ENCODE measurements at regions not wholly inside any gene's neighbourhood (a gene's known extent, or its start where the extent isn't known, plus 50 kb on each side); places are given as distances from the start of the nearest gene placed in this dataset.
A peak's percentile ranks its signal among the peaks of the same experiment; 100 is the strongest.

- Histone ChIP-seq H3K36me3 (ENCODE audit: control insufficient read depth in 1 of 2, insufficient read depth in 2 of 2, low read length in 1 of 2) (no peaks in the 10 kb centered on the region), H3K4me1 (ENCODE audit: control insufficient read depth in 1 of 2, insufficient read depth in 2 of 2, low read length in 2 of 2) (no peaks in the 10 kb centered on the region), H3K27me3 (ENCODE audit: control insufficient read depth in 1 of 2, insufficient read depth in 2 of 2, low read length in 1 of 2) (no peaks in the 10 kb centered on the region), H3K4me3 (ENCODE audit: low read length in 2 of 2) (no peak overlapping the region), H3K27ac (ENCODE audit: low read depth in 1 of 2, low read length in 2 of 2) (no peak overlapping the region), H3K9me3 (ENCODE audit: control insufficient read depth, low read length) (no peaks in the 10 kb centered on the region)
- no peak for ATAC-seq (ENCODE audit: low FRiP score)
- 58 to 67% methylated on average over 8 of the region's 8 CpGs for WGBS, 2 donors
- intact Hi-C loops (cut with DNase I), result no loop called here
- no peak for DNase-seq
These were observed 532.2 kb downstream of the CDH26 start for GRCh38 chr20:60490217-60491050.

GRCh38 chr20:60491051-60491581 lies 532.9 kb downstream of the CDH26 start:
- H3K27me3 ChIP-seq (ENCODE audit: control insufficient read depth in 1 of 2, insufficient read depth in 2 of 2, low read length in 1 of 2), result no peaks in the 10 kb centered on the region
- DNase-seq (no peak), ATAC-seq (ENCODE audit: low FRiP score) (peak; percentile 52)
- H3K4me3 ChIP-seq (ENCODE audit: low read length in 2 of 2), result no peak overlapping the region
- H3K4me1 ChIP-seq (ENCODE audit: control insufficient read depth in 1 of 2, insufficient read depth in 2 of 2, low read length in 2 of 2), result no peaks in the 10 kb centered on the region
- intact Hi-C loops (cut with DNase I), result no loop called here
- no peak overlapping the region for H3K27ac ChIP-seq (ENCODE audit: low read depth in 1 of 2, low read length in 2 of 2)
- H3K36me3 ChIP-seq (ENCODE audit: control insufficient read depth in 1 of 2, insufficient read depth in 2 of 2, low read length in 1 of 2), result no peaks in the 10 kb centered on the region
- no peaks in the 10 kb centered on the region for H3K9me3 ChIP-seq (ENCODE audit: control insufficient read depth, low read length)
- 21 to 23% methylated on average over 5 of the region's 5 CpGs for WGBS, 2 donors

GRCh38 chr20:60494476-60494875 lies 536.3 kb downstream of the CDH26 start:
- ATAC-seq (ENCODE audit: low FRiP score) (no peak), DNase-seq (no peak)
- no peaks in the 10 kb centered on the region for H3K36me3 ChIP-seq (ENCODE audit: control insufficient read depth in 1 of 2, insufficient read depth in 2 of 2, low read length in 1 of 2)
- no peak overlapping the region for H3K27ac ChIP-seq (ENCODE audit: low read depth in 1 of 2, low read length in 2 of 2)
- H3K4me3 ChIP-seq (ENCODE audit: low read length in 2 of 2), result no peak overlapping the region
- H3K27me3 ChIP-seq (ENCODE audit: control insufficient read depth in 1 of 2, insufficient read depth in 2 of 2, low read length in 1 of 2), result no peaks in the 10 kb centered on the region
- H3K4me1 ChIP-seq (ENCODE audit: control insufficient read depth in 1 of 2, insufficient read depth in 2 of 2, low read length in 2 of 2), result no peaks in the 10 kb centered on the region
- WGBS, 2 donors, result 86 to 89% methylated on average over 3 of the region's 3 CpGs
- H3K9me3 ChIP-seq (ENCODE audit: control insufficient read depth, low read length), result no peaks in the 10 kb centered on the region
- intact Hi-C loops (cut with DNase I), result no loop called here

- no peaks in the 10 kb centered on the region for H3K9me3 ChIP-seq (ENCODE audit: control insufficient read depth, low read length)
- intact Hi-C loops (cut with DNase I), result no loop called here
- no peak overlapping the region for H3K4me3 ChIP-seq (ENCODE audit: low read length in 2 of 2)
- H3K27me3 ChIP-seq (ENCODE audit: control insufficient read depth in 1 of 2, insufficient read depth in 2 of 2, low read length in 1 of 2), result no peaks in the 10 kb centered on the region
- no peaks in the 10 kb centered on the region for H3K4me1 ChIP-seq (ENCODE audit: control insufficient read depth in 1 of 2, insufficient read depth in 2 of 2, low read length in 2 of 2)
- no peaks in the 10 kb centered on the region for H3K36me3 ChIP-seq (ENCODE audit: control insufficient read depth in 1 of 2, insufficient read depth in 2 of 2, low read length in 1 of 2)
- DNase-seq (no peak), ATAC-seq (ENCODE audit: low FRiP score) (no peak)
- no peak overlapping the region for H3K27ac ChIP-seq (ENCODE audit: low read depth in 1 of 2, low read length in 2 of 2)
- 58 to 78% methylated on average over 4 of the region's 4 CpGs for WGBS, 2 donors
These were observed 539.2 kb downstream of the CDH26 start for GRCh38 chr20:60497298-60498035.

GRCh38 chr20:60500038-60500701 lies 541.9 kb downstream of the CDH26 start:
- DNase-seq (no peak), ATAC-seq (ENCODE audit: low FRiP score) (no peak)
- Histone ChIP-seq H3K36me3 (ENCODE audit: control insufficient read depth in 1 of 2, insufficient read depth in 2 of 2, low read length in 1 of 2) (no peaks in the 10 kb centered on the region), H3K4me1 (ENCODE audit: control insufficient read depth in 1 of 2, insufficient read depth in 2 of 2, low read length in 2 of 2) (no peaks in the 10 kb centered on the region), H3K4me3 (ENCODE audit: low read length in 2 of 2) (no peak overlapping the region), H3K27me3 (ENCODE audit: control insufficient read depth in 1 of 2, insufficient read depth in 2 of 2, low read length in 1 of 2) (no peaks in the 10 kb centered on the region), H3K27ac (ENCODE audit: low read depth in 1 of 2, low read length in 2 of 2) (no peak overlapping the region), H3K9me3 (ENCODE audit: control insufficient read depth, low read length) (no peaks in the 10 kb centered on the region)
- intact Hi-C loops (cut with DNase I), result no loop called here
- WGBS, 2 donors, result 81 to 87% methylated on average over 4 of the region's 4 CpGs

- WGBS, 2 donors, result 90 to 93% methylated on average over 2 of the region's 2 CpGs
- intact Hi-C loops (cut with DNase I), result no loop called here
- peaks cover under 1% of the 10 kb centered on the region for H3K9me3 ChIP-seq (ENCODE audit: control insufficient read depth, low read length)
- no peak overlapping the region for H3K27ac ChIP-seq (ENCODE audit: low read depth in 1 of 2, low read length in 2 of 2)
- H3K4me3 ChIP-seq (ENCODE audit: low read length in 2 of 2), result no peak overlapping the region
- no peak for DNase-seq
- no peaks in the 10 kb centered on the region for H3K4me1 ChIP-seq (ENCODE audit: control insufficient read depth in 1 of 2, insufficient read depth in 2 of 2, low read length in 2 of 2)
- ATAC-seq (ENCODE audit: low FRiP score), result no peak
- no peaks in the 10 kb centered on the region for H3K36me3 ChIP-seq (ENCODE audit: control insufficient read depth in 1 of 2, insufficient read depth in 2 of 2, low read length in 1 of 2)
- H3K27me3 ChIP-seq (ENCODE audit: control insufficient read depth in 1 of 2, insufficient read depth in 2 of 2, low read length in 1 of 2), result no peaks in the 10 kb centered on the region
These were observed 542.8 kb downstream of the CDH26 start for GRCh38 chr20:60501048-60501447.

- Histone ChIP-seq H3K9me3 (ENCODE audit: control insufficient read depth, low read length) (peaks cover 2% of the 10 kb centered on the region), H3K27me3 (ENCODE audit: control insufficient read depth in 1 of 2, insufficient read depth in 2 of 2, low read length in 1 of 2) (no peaks in the 10 kb centered on the region), H3K36me3 (ENCODE audit: control insufficient read depth in 1 of 2, insufficient read depth in 2 of 2, low read length in 1 of 2) (no peaks in the 10 kb centered on the region), H3K27ac (ENCODE audit: low read depth in 1 of 2, low read length in 2 of 2) (no peak overlapping the region), H3K4me3 (ENCODE audit: low read length in 2 of 2) (no peak overlapping the region), H3K4me1 (ENCODE audit: control insufficient read depth in 1 of 2, insufficient read depth in 2 of 2, low read length in 2 of 2) (no peaks in the 10 kb centered on the region)
- intact Hi-C loops (cut with DNase I), result no loop called here
- 76 to 81% methylated on average over 5 of the region's 5 CpGs for WGBS, 2 donors
- DNase-seq (no peak), ATAC-seq (ENCODE audit: low FRiP score) (no peak)
These were observed 544.7 kb downstream of the CDH26 start for GRCh38 chr20:60502881-60503280.

GRCh38 chr20:60505423-60505822 lies 547.2 kb downstream of the CDH26 start:
- H3K4me1 ChIP-seq (ENCODE audit: control insufficient read depth in 1 of 2, insufficient read depth in 2 of 2, low read length in 2 of 2), result no peaks in the 10 kb centered on the region
- H3K36me3 ChIP-seq (ENCODE audit: control insufficient read depth in 1 of 2, insufficient read depth in 2 of 2, low read length in 1 of 2), result no peaks in the 10 kb centered on the region
- H3K27me3 ChIP-seq (ENCODE audit: control insufficient read depth in 1 of 2, insufficient read depth in 2 of 2, low read length in 1 of 2), result no peaks in the 10 kb centered on the region
- H3K9me3 ChIP-seq (ENCODE audit: control insufficient read depth, low read length), result peaks cover 2% of the 10 kb centered on the region
- 59 to 63% methylated on average over 3 of the region's 3 CpGs for WGBS, 2 donors
- no peak overlapping the region for H3K27ac ChIP-seq (ENCODE audit: low read depth in 1 of 2, low read length in 2 of 2)
- DNase-seq, result no peak
- intact Hi-C loops (cut with DNase I), result no loop called here
- no peak overlapping the region for H3K4me3 ChIP-seq (ENCODE audit: low read length in 2 of 2)
- no peak for ATAC-seq (ENCODE audit: low FRiP score)
